ENCODE measurements at regions not wholly inside any gene's neighbourhood (a gene's known extent, or its start where the extent isn't known, plus 50 kb on each side); places are given as distances from the start of the nearest gene placed in this dataset.
A peak's percentile ranks its signal among the peaks of the same experiment; 100 is the strongest.

DNA sequence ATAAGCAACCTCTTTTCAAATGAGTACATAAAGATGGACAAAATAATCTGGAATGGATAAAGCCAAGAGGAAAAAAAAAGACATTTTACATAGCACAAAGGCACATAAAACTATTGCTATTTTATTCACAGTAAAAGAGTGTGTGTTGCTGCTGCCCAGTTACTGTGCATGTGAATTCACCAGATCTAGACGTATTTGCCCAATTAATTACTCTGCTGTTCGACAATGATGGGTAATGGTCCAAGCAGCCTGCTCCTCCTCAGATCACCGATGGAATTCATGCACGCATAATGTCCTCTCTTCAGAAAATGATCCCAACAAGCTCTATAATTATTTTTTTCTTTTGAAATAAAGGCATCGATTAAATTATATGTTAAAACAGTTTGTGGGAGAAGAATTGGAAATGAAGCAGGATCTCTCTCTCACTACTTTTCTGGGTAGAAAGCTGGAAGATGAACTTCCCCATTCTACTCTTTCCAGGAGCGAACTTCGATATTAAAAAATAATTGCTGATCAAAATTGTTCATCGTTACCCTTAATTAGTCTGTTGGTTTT, 357.4 kb upstream of the CCNH start:
- Histone ChIP-seq H3K9ac (ENCODE audit: low read length) (no peak overlapping the region), H3K36me3 (ENCODE audit: control insufficient read depth, insufficient read depth, low read length, severe bottlenecking) (no peaks in the 10 kb centered on the region), H3K27me3 (replicated peaks; ENCODE audit: control insufficient read depth, insufficient read depth, low read length) (no peaks in the 10 kb centered on the region), H3K4me3 (ENCODE audit: low read length) (no peak overlapping the region), H3K9me3 (ENCODE audit: control insufficient read depth, low read length) (no peaks in the 10 kb centered on the region), H3K4me1 (ENCODE audit: control insufficient read depth, insufficient read depth, low read length) (peaks cover 4% of the 10 kb centered on the region)
- DNase-seq (ENCODE audit: low read depth): no peak

DNA sequence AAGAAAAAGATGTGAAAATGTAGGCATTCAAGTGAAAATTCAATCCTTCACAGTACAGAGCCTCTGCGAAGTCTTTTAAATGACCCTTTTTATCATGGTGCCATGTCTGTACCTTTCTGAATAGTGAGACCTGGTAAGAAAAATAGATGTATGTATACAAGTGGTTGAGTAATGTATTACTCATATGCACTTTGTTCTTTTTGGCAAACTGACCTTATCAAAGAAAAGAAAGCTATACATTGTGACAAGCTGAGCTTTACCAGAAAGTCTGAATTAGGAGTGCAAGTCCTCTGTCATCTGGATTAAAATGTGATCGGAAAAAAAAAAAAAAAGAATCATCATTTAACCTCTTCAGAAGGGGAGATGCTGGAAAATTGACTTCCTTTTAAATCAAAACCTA, 356.4 kb upstream of the CCNH start:
- no peak overlapping the region for H3K4me3 ChIP-seq (ENCODE audit: low read length)
- no peaks in the 10 kb centered on the region for H3K36me3 ChIP-seq (ENCODE audit: control insufficient read depth, insufficient read depth, low read length, severe bottlenecking)
- no peaks in the 10 kb centered on the region for H3K27me3 ChIP-seq (replicated peaks; ENCODE audit: control insufficient read depth, insufficient read depth, low read length)
- no peak overlapping the region for H3K9ac ChIP-seq (ENCODE audit: low read length)
- no peaks in the 10 kb centered on the region for H3K9me3 ChIP-seq (ENCODE audit: control insufficient read depth, low read length)
- H3K4me1 ChIP-seq (ENCODE audit: control insufficient read depth, insufficient read depth, low read length): no peaks in the 10 kb centered on the region
- no peak for DNase-seq (ENCODE audit: low read depth)

DNA sequence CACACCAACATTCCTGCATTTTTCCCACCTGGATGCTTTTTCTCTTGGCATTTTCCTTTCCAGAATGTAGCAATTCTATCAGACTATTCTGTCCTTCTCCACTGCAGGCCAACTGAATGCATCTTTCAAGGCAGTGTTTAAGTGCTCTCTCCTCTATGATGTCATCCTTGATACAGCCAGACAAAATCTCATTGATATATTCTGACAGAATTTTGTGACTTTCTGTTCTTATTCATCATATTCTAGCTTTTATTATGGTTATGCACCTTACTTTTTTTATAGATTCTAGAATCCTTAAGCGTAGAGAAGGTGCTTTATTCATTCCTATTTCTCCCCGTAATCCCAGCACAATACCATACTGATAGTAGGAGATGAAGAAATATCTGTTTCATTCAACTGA, 355.5 kb upstream of the CCNH start:
- Histone ChIP-seq H3K9me3 (ENCODE audit: control insufficient read depth, low read length) (no peaks in the 10 kb centered on the region), H3K9ac (ENCODE audit: low read length) (no peak overlapping the region)

DNA sequence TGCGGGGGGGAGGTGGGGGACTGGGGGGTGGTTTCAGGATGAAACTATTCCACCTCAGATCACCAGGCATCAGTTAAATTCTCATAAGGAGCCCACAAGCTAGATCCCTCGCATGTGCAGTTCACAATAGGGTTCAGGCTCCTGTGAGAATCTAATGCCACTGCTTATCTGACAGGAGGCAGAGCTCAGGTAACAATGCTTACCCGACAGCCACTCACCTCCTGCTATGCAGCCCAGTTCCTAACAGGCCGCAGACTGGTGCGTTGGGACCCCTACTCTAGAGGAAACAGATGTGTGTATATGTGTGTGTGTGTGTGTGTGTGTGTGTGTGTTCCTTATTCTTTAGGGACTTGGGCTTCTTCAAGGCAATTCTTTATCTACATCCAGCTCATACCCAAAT, 352.3 kb upstream of the CCNH start:
- no peaks in the 10 kb centered on the region for H3K9me3 ChIP-seq (ENCODE audit: control insufficient read depth, low read length)
- no peaks in the 10 kb centered on the region for H3K4me1 ChIP-seq (ENCODE audit: control insufficient read depth, insufficient read depth, low read length)
- H3K9ac ChIP-seq (ENCODE audit: low read length): no peak overlapping the region
- H3K27me3 ChIP-seq (replicated peaks; ENCODE audit: control insufficient read depth, insufficient read depth, low read length): no peaks in the 10 kb centered on the region
- H3K36me3 ChIP-seq (ENCODE audit: control insufficient read depth, insufficient read depth, low read length, severe bottlenecking): no peaks in the 10 kb centered on the region
- H3K4me3 ChIP-seq (ENCODE audit: low read length): no peak overlapping the region
- DNase-seq (ENCODE audit: low read depth): no peak

More for the DNA sequence above, 355.5 kb upstream of the CCNH start:
- H3K27me3 ChIP-seq (replicated peaks; ENCODE audit: control insufficient read depth, insufficient read depth, low read length): no peaks in the 10 kb centered on the region
- H3K4me3 ChIP-seq (ENCODE audit: low read length): no peak overlapping the region
- H3K4me1 ChIP-seq (ENCODE audit: control insufficient read depth, insufficient read depth, low read length): no peaks in the 10 kb centered on the region
- H3K36me3 ChIP-seq (ENCODE audit: control insufficient read depth, insufficient read depth, low read length, severe bottlenecking): no peaks in the 10 kb centered on the region
- DNase-seq (ENCODE audit: low read depth): no peak

DNA sequence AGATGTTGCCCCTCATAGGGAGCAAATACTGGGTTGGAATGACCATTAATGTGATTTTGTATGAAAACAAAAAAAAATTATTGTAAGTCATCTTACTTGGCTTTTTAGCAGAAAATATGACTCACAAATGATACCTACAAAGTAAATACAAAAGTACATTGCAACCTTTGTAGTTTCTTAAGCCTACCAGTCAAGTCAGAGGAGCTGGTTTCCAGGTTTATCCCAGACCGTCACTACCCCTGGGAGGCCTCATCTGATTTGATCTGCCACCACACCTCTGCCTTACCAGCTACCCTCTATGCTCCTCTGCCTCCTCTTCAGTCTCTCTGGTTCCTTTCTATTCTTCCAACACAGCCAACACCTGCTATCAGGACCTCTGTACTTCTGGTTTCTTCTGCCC, 349.9 kb upstream of the CCNH start:
- Histone ChIP-seq H3K27me3 (replicated peaks; ENCODE audit: control insufficient read depth, insufficient read depth, low read length) (no peaks in the 10 kb centered on the region), H3K9ac (ENCODE audit: low read length) (no peak overlapping the region), H3K4me3 (ENCODE audit: low read length) (no peak overlapping the region), H3K4me1 (ENCODE audit: control insufficient read depth, insufficient read depth, low read length) (no peaks in the 10 kb centered on the region), H3K9me3 (ENCODE audit: control insufficient read depth, low read length) (no peaks in the 10 kb centered on the region), H3K36me3 (ENCODE audit: control insufficient read depth, insufficient read depth, low read length, severe bottlenecking) (no peaks in the 10 kb centered on the region)
- no peak for DNase-seq (ENCODE audit: low read depth)

DNA sequence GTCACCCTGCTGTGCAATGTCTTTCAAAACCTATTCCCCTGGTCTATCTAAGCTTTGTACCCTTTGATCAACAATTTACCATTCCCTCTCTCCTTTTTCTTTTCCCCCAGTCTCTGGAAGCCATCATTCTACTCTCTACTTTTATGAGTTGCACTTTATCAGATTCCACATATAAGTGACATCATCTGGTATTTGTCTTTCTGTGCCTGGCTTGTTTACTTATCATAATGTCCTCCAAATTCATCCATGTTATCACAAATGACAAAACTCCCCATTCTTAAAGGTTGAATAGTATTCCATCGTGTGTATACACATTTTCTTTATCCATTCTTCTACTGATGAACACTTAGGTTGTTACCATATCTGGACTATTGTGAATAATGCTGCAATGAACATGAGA, 344.2 kb upstream of the CCNH start:
- H3K9me3 ChIP-seq (ENCODE audit: control insufficient read depth, low read length): no peaks in the 10 kb centered on the region
- no peaks in the 10 kb centered on the region for H3K27me3 ChIP-seq (replicated peaks; ENCODE audit: control insufficient read depth, insufficient read depth, low read length)
- no peak overlapping the region for H3K4me3 ChIP-seq (ENCODE audit: low read length)
- no peaks in the 10 kb centered on the region for H3K36me3 ChIP-seq (ENCODE audit: control insufficient read depth, insufficient read depth, low read length, severe bottlenecking)
- no peak for DNase-seq (ENCODE audit: low read depth)
- no peak overlapping the region for H3K9ac ChIP-seq (ENCODE audit: low read length)
- H3K4me1 ChIP-seq (ENCODE audit: control insufficient read depth, insufficient read depth, low read length): peaks cover 11% of the 10 kb centered on the region

DNA sequence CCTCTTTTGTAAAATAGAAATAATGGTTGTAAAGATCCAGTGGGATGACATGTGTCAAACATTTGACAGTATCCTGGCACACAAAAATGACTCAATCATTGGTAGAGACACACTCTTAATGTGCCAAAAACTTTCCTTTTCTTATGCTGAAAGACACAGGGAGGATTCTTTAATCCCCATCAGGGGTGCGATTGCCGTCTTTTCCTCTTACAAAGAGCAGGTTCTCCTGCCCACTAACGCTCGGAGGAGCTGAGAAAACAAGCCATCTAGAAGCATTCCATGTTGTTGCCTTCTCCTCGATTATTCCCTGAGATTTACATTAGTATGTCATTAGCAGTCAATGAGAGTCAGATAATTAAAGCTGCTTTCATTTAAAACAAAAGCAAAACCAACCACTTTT, 342.6 kb upstream of the CCNH start:
- Histone ChIP-seq H3K4me3 (ENCODE audit: low read length) (no peak overlapping the region), H3K9ac (ENCODE audit: low read length) (no peak overlapping the region), H3K27me3 (replicated peaks; ENCODE audit: control insufficient read depth, insufficient read depth, low read length) (no peaks in the 10 kb centered on the region), H3K9me3 (ENCODE audit: control insufficient read depth, low read length) (no peaks in the 10 kb centered on the region), H3K4me1 (ENCODE audit: control insufficient read depth, insufficient read depth, low read length) (peaks cover 15% of the 10 kb centered on the region), H3K36me3 (ENCODE audit: control insufficient read depth, insufficient read depth, low read length, severe bottlenecking) (no peaks in the 10 kb centered on the region)
- no peak for DNase-seq (ENCODE audit: low read depth)

DNA sequence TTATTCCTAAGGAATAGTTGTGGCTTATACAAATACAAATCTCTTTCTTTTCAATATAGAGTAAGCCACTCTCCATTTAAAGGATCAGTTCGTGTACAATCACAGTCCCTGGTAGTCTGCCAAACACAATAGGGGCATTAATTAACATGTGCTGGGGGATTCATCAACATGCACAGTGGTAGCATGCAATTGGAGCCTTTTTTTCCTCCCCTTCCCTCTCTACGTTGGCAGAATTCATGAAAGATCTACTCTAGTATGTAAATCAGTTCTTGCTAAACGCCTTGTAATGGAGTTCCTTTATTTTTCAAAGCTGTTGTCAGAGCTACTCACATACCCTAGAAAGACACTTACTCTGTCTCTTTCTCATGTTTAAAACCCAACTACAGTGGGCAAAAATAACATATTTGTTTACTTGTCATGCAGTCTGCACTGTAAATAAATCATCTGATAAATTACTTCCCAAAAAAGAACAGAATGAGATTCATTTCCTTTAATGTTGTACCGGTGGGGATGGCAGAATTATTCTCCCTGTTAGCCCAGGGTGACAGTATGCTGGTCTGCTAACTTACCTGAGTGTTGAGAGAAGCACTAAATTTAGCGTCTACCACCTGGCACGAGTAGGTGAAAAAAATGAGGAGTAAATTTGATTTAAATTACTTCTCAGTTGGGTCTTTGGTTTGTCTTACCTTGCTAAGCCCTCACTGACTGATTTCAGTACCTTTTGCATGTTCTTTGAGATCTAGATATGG, 341.5 kb upstream of the CCNH start:
- Histone ChIP-seq H3K4me3 (ENCODE audit: low read length) (no peak overlapping the region), H3K36me3 (ENCODE audit: control insufficient read depth, insufficient read depth, low read length, severe bottlenecking) (no peaks in the 10 kb centered on the region), H3K9me3 (ENCODE audit: control insufficient read depth, low read length) (no peaks in the 10 kb centered on the region), H3K4me1 (ENCODE audit: control insufficient read depth, insufficient read depth, low read length) (peaks cover 15% of the 10 kb centered on the region), H3K27me3 (replicated peaks; ENCODE audit: control insufficient read depth, insufficient read depth, low read length) (no peaks in the 10 kb centered on the region), H3K9ac (ENCODE audit: low read length) (no peak overlapping the region)
- DNase-seq (ENCODE audit: low read depth): no peak

DNA sequence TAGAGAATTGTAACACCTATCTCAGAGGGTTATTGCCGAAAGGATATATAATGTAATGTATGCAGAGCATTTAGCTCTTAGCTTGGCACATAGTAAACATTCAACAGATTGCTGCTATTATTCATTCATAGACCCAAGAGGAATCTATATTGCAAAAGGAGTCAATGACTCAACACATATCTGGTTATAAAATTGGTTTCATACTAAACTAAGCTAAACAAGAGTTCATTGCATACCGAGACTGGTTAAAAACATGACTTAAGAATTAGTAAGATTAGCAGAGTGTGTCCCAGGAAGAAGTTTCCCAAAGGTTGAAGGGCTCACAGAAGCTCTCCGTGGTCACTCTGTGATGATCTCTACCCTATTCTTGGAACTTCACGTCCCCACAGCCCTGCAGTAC, 339.6 kb upstream of the CCNH start:
- no peaks in the 10 kb centered on the region for H3K27me3 ChIP-seq (replicated peaks; ENCODE audit: control insufficient read depth, insufficient read depth, low read length)
- H3K9me3 ChIP-seq (ENCODE audit: control insufficient read depth, low read length): no peaks in the 10 kb centered on the region
- no peaks in the 10 kb centered on the region for H3K36me3 ChIP-seq (ENCODE audit: control insufficient read depth, insufficient read depth, low read length, severe bottlenecking)
- no peak for DNase-seq (ENCODE audit: low read depth)
- H3K9ac ChIP-seq (ENCODE audit: low read length): no peak overlapping the region
- peak overlapping the region; percentile 45 for H3K4me3 ChIP-seq (ENCODE audit: low read length)
- peaks cover 15% of the 10 kb centered on the region for H3K4me1 ChIP-seq (ENCODE audit: control insufficient read depth, insufficient read depth, low read length)

DNA sequence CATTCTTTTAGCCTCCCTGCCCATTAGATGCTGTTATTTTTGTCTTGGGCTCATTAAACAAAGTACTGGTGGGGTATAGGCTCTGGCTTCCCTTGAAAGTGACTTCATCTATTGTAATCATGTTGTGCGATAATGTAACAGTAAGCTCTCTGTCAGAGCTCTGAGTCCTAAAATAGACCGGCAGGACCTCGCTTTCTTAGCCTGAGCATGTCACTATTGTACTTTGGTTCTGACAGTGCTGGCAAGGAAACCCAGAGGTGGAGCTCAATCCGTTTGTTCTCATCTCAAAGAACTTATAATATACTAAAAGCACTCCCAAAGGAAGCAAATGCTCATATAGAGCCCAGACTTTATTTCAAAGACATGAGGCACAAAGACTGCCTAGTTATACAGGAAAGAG, 339.1 kb upstream of the CCNH start:
- Histone ChIP-seq H3K4me3 (ENCODE audit: low read length) (peak overlapping the region; percentile 45), H3K9me3 (ENCODE audit: control insufficient read depth, low read length) (no peaks in the 10 kb centered on the region), H3K27me3 (replicated peaks; ENCODE audit: control insufficient read depth, insufficient read depth, low read length) (no peaks in the 10 kb centered on the region), H3K4me1 (ENCODE audit: control insufficient read depth, insufficient read depth, low read length) (peaks cover 18% of the 10 kb centered on the region), H3K9ac (ENCODE audit: low read length) (no peak overlapping the region), H3K36me3 (ENCODE audit: control insufficient read depth, insufficient read depth, low read length, severe bottlenecking) (no peaks in the 10 kb centered on the region)
- no peak for DNase-seq (ENCODE audit: low read depth)

DNA sequence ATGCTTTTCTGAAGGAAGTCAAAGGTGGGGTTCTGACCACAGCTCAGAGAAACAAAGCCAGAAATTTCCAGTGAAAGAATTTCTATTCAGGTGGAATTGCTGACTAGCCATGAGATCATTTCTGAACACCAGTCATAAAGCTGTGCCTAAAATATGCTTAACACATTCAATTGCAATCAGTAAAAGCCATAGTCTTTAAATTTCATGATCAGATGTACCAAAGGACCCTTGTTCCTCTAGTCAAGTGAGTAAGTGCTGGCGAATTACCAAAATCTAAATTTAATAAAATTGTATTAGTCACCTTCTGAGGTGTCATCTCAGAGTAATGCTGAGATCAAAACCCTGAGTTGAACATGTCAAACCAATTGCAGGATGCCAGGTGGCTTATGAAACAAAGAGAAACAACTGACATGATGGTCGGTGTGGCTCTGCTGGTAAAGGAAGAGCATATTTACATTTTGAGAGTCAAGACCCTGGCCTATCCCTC, 334.2 kb upstream of the CCNH start:
- Histone ChIP-seq H3K9ac (ENCODE audit: low read length) (no peak overlapping the region), H3K9me3 (ENCODE audit: control insufficient read depth, low read length) (no peaks in the 10 kb centered on the region), H3K27me3 (replicated peaks; ENCODE audit: control insufficient read depth, insufficient read depth, low read length) (no peaks in the 10 kb centered on the region), H3K4me3 (ENCODE audit: low read length) (no peak overlapping the region), H3K36me3 (ENCODE audit: control insufficient read depth, insufficient read depth, low read length, severe bottlenecking) (no peaks in the 10 kb centered on the region), H3K4me1 (ENCODE audit: control insufficient read depth, insufficient read depth, low read length) (peaks cover 6% of the 10 kb centered on the region)
- DNase-seq (ENCODE audit: low read depth): no peak

DNA sequence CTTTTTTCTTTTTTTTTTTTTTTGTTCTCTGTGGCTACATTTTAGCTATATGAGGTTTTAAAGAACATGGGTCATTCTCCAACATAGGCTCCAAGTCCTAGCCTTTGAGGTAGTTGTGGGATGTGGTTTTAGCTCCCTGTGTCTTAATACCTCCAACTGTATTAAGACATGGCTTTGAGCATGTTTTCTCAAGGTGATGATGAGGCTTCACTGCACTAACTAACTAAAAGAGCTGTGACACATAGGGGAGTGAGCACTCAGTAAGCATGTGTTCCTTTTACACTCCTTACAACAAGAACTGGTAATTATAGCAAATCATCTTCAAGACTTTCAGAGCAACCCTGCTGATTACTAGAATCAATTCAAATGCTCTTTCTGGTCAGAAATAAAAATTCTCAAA, 333.6 kb upstream of the CCNH start:
- no peaks in the 10 kb centered on the region for H3K27me3 ChIP-seq (replicated peaks; ENCODE audit: control insufficient read depth, insufficient read depth, low read length)
- no peaks in the 10 kb centered on the region for H3K9me3 ChIP-seq (ENCODE audit: control insufficient read depth, low read length)
- peaks cover 3% of the 10 kb centered on the region for H3K4me1 ChIP-seq (ENCODE audit: control insufficient read depth, insufficient read depth, low read length)
- H3K4me3 ChIP-seq (ENCODE audit: low read length): no peak overlapping the region
- no peaks in the 10 kb centered on the region for H3K36me3 ChIP-seq (ENCODE audit: control insufficient read depth, insufficient read depth, low read length, severe bottlenecking)
- DNase-seq (ENCODE audit: low read depth): no peak
- H3K9ac ChIP-seq (ENCODE audit: low read length): no peak overlapping the region
